ENCODE measurements at regions not wholly inside any gene's neighbourhood (a gene's known extent, or its start where the extent isn't known, plus 50 kb on each side); places are given as distances from the start of the nearest gene placed in this dataset.

GRCh38 chr5:5645891-5646290 is 223.4 kb downstream of the ICE1 start:
- TF ChIP-seq, protein P1, sequence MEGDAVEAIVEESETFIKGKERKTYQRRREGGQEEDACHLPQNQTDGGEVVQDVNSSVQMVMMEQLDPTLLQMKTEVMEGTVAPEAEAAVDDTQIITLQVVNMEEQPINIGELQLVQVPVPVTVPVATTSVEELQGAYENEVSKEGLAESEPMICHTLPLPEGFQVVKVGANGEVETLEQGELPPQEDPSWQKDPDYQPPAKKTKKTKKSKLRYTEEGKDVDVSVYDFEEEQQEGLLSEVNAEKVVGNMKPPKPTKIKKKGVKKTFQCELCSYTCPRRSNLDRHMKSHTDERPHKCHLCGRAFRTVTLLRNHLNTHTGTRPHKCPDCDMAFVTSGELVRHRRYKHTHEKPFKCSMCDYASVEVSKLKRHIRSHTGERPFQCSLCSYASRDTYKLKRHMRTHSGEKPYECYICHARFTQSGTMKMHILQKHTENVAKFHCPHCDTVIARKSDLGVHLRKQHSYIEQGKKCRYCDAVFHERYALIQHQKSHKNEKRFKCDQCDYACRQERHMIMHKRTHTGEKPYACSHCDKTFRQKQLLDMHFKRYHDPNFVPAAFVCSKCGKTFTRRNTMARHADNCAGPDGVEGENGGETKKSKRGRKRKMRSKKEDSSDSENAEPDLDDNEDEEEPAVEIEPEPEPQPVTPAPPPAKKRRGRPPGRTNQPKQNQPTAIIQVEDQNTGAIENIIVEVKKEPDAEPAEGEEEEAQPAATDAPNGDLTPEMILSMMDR (IDR thresholded peaks at IDR 0.05; ENCODE audit: low read length) = no peak
- TF ChIP-seq EZH2 (optimal IDR thresholded peaks at IDR 0.05; ENCODE audit: low read depth, low read length) (no peak), EZH2phosphoT487 (IDR thresholded peaks at IDR 0.05; ENCODE audit: low read length) (no peak)

Measured in MM.1S (cell line).